ENCODE measurements at regions not wholly inside any gene's neighbourhood (a gene's known extent, or its start where the extent isn't known, plus 50 kb on each side); places are given as distances from the start of the nearest gene placed in this dataset.

DNA sequence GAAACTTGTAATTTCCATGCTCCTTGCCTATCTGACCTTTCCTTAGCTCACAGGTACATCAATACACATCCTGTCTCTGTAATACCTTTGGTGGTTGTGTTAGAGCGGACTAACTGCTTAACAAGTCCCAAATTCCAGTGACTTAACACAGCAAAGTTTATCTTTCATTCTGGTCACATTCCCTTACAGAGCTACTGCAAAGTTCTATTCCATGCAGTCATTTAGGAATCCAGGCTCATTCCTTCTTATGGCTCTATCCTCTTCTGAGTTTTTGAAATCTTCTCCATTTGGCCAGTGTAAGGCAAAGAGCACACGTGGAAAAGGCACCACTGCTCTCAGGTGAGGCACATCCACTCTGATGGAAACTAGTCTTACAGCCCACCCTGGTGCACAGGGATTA, 238.6 kb upstream of the ANKRD55 start:
- Histone ChIP-seq H2BK5ac (ENCODE audit: insufficient read length, low read length) (no peak overlapping the region), H2BK20ac (ENCODE audit: low read depth, low read length, poor library complexity, severe bottlenecking) (no peak overlapping the region), H3K27ac (ENCODE audit: insufficient read length, low read depth, low read length) (no peak overlapping the region), H3K4ac (ENCODE audit: low read depth, low read length) (no peak overlapping the region), H3K4me1 (ENCODE audit: insufficient read depth, low read length) (no peaks in the 10 kb centered on the region), H3K23ac (ENCODE audit: insufficient read length, low read depth, low read length) (no peak overlapping the region), H3K18ac (ENCODE audit: insufficient read length, low read depth, low read length) (no peak overlapping the region), H2AK5ac (ENCODE audit: insufficient read length, low read length) (no peak overlapping the region), H3K56ac (ENCODE audit: insufficient read length, low read depth, low read length) (no peak overlapping the region), H3K79me2 (ENCODE audit: insufficient read depth, low read length) (no peaks in the 10 kb centered on the region), H3K27me3 (ENCODE audit: insufficient read depth, low read length) (no peaks in the 10 kb centered on the region), H3K9me3 (ENCODE audit: control insufficient read depth, low read depth, low read length) (no peaks in the 10 kb centered on the region), H3K79me1 (ENCODE audit: insufficient read depth, low read depth, low read length, poor library complexity, severe bottlenecking) (no peaks in the 10 kb centered on the region), H4K91ac (ENCODE audit: insufficient read length, low read depth, low read length) (no peak overlapping the region), H3K4me2 (ENCODE audit: insufficient read depth, insufficient read length, low read length) (no peak overlapping the region), H2BK120ac (ENCODE audit: low read depth, low read length, poor library complexity, severe bottlenecking) (no peak overlapping the region), H2BK12ac (ENCODE audit: insufficient read length, low read depth, low read length) (no peak overlapping the region), H4K8ac (replicated peaks; ENCODE audit: insufficient read length, low read depth, low read length) (no peak overlapping the region), H3K14ac (ENCODE audit: insufficient read depth, low read length) (no peak overlapping the region), H3K9ac (ENCODE audit: extremely low read depth, insufficient read length, low read length) (no peak overlapping the region), H4K5ac (ENCODE audit: insufficient read length, low read depth, low read length) (no peak overlapping the region), H3K23me2 (ENCODE audit: insufficient read length, low read depth, low read length, poor library complexity, severe bottlenecking) (no peaks in the 10 kb centered on the region), H4K20me1 (ENCODE audit: control insufficient read depth, insufficient read depth, insufficient read length) (no peaks in the 10 kb centered on the region), H2BK15ac (ENCODE audit: low read depth, low read length) (no peak overlapping the region), H3T11ph (ENCODE audit: low read length) (no peak overlapping the region), H2AFZ (ENCODE audit: low read length) (no peak overlapping the region)
- TF ChIP-seq, protein P1, sequence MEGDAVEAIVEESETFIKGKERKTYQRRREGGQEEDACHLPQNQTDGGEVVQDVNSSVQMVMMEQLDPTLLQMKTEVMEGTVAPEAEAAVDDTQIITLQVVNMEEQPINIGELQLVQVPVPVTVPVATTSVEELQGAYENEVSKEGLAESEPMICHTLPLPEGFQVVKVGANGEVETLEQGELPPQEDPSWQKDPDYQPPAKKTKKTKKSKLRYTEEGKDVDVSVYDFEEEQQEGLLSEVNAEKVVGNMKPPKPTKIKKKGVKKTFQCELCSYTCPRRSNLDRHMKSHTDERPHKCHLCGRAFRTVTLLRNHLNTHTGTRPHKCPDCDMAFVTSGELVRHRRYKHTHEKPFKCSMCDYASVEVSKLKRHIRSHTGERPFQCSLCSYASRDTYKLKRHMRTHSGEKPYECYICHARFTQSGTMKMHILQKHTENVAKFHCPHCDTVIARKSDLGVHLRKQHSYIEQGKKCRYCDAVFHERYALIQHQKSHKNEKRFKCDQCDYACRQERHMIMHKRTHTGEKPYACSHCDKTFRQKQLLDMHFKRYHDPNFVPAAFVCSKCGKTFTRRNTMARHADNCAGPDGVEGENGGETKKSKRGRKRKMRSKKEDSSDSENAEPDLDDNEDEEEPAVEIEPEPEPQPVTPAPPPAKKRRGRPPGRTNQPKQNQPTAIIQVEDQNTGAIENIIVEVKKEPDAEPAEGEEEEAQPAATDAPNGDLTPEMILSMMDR (conservative IDR thresholded peaks at IDR 0.05), result no peak
- no CpG with 5 or more reads among the region's 2 CpGs for WGBS (ENCODE audit: extremely low coverage, insufficient read length, low lambda C conversion rate)
- peaks cover 12 to 15% of the 10 kb centered on the region in 2 experiments for H3K4me1 Mint-ChIP-seq
- H3K9me3 Mint-ChIP-seq, result no peaks in the 10 kb centered on the region
- DNase-seq, result no peak
- no peak overlapping the region for H3K27ac Mint-ChIP-seq
- H3K27me3 Mint-ChIP-seq (ENCODE audit: low read depth), result peaks cover 10% of the 10 kb centered on the region
- no peaks in the 10 kb centered on the region; a peak in 1 of 7 replicates for H3K36me3 Mint-ChIP-seq (ENCODE audit: insufficient read depth in 1 of 3, low read depth in 3 of 3)
- no peak overlapping the region for H3K4me3 Mint-ChIP-seq

All from H9 (cell line).